ENCODE measurements at regions not wholly inside any gene's neighbourhood (a gene's known extent, or its start where the extent isn't known, plus 50 kb on each side); places are given as distances from the start of the nearest gene placed in this dataset.

DNA sequence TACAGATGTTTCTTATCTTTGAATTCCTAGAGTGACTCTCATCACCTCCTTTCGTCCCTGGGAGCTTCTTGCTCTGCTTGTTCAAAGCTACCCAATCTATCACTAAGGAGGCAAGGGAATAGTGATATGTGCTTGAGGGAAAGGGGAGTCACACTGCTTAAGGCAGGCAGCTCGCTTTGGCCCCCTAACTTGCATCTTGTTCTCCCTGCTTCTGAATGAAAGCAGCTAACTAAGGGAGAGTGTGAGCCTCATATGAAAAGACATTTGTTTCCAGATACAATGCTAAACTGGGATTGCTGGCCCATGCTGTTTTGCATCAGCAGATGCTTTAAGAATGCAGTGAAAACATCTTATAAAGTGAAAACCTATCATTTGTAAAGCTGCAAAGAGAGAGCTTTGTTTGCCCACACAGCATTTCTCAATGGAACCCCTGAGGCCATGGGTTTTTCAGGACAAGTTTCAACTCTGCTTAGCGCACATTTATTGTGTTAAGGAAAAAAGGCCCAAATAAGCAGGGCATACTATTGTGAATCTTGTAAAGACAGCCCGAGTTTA lies 367.9 kb upstream of the ADAMTSL1 start:
- no peak overlapping the region for H3K4me3 ChIP-seq (ENCODE audit: low read depth, low read length)
- DNase-seq (ENCODE audit: low read depth), result no peak
- TF ChIP-seq, protein P1, sequence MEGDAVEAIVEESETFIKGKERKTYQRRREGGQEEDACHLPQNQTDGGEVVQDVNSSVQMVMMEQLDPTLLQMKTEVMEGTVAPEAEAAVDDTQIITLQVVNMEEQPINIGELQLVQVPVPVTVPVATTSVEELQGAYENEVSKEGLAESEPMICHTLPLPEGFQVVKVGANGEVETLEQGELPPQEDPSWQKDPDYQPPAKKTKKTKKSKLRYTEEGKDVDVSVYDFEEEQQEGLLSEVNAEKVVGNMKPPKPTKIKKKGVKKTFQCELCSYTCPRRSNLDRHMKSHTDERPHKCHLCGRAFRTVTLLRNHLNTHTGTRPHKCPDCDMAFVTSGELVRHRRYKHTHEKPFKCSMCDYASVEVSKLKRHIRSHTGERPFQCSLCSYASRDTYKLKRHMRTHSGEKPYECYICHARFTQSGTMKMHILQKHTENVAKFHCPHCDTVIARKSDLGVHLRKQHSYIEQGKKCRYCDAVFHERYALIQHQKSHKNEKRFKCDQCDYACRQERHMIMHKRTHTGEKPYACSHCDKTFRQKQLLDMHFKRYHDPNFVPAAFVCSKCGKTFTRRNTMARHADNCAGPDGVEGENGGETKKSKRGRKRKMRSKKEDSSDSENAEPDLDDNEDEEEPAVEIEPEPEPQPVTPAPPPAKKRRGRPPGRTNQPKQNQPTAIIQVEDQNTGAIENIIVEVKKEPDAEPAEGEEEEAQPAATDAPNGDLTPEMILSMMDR (IDR thresholded peaks at IDR 0.05; ENCODE audit: insufficient read depth, low read depth, low read length, missing control alignments), result no peak

DNA sequence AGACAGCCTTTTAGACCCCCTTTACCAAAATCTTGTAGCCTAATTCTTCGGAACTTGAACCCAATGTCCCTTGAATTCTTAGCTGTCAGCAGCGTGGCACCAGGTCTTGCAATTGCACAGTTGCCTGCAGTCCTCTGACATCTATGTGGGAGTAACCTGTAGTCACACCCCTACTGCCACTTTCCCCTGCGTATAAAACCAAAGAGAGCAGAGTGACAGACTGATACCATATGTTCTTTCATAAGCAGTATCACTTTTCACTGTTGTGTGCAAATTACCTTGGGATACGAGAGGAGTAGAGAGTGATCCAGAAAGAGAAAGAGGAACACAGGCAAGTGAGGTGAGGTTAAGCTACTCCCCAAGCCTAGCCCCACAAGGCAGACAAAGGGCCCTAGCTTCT lies 364.3 kb upstream of the ADAMTSL1 start:
- no peak overlapping the region for H3K4me3 ChIP-seq (ENCODE audit: low read depth, low read length)
- TF ChIP-seq, protein P1 (IDR thresholded peaks at IDR 0.05; ENCODE audit: insufficient read depth, low read depth, low read length, missing control alignments), result no peak
- DNase-seq (ENCODE audit: low read depth), result no peak

DNA sequence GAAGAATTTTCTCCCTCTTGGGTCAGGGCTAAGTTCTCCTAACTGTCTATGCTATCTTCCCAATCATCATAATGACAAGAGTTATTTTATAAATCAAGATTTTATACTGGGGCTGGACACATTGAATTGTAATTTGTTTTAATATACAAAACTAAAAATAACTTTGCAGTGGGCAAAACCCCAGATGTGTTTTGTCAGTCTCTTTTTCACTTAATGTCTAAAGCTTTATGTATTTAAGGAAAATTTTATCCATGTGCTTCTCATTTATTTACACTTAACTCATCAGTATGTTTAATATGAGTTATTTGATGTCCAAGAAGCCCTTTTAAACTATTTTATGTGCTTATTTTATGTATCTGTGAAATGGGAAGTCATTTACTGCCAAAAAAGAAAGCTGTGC lies 362.8 kb upstream of the ADAMTSL1 start:
- no peak overlapping the region for H3K4me3 ChIP-seq (ENCODE audit: low read depth, low read length)
- DNase-seq (ENCODE audit: low read depth), result no peak
- TF ChIP-seq, protein P1 (IDR thresholded peaks at IDR 0.05; ENCODE audit: insufficient read depth, low read depth, low read length, missing control alignments), result no peak

DNA sequence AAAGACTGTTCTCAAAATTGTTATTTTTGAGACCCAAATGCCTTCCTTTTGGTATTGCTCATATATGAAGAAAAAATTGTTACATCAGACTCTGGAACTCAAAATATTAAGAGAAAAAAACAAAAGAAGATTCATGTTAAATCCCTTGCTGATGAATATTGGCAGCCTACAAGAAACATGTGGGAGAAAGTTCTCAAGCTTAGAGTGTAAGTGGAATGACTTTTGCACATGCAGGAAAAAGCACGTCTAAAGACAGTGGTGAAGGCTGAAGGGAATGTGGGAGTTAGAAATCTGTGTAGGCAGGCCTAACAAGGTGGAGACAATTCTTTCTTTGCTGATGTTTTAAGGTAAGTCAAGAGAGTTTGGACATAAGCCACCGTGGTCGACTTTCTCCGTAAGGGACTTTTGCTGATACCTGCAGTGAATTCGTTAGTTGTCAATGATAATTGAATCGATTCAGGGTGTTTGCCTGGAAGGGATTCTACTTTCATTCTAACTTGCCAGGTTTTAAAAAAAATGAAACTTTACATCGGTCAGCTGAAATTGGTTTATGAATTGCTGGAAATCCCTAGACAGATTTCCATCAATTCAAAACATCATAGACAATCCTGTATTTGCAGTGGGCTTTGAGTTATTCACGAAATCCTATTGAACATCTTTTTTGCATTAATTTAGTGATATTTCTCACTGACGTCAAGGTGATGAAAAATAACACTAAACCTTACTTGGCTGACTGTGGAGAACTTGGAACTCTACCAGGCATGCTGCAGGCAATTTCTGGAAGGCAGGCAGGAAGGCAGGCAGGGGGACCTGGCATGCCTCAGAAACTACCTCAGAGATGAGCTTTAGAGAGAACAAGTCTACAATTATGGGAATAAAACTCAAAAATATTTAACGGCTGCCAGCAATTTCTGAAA lies 359.1 kb upstream of the ADAMTSL1 start:
- no peak for DNase-seq (ENCODE audit: low read depth)
- TF ChIP-seq, protein P1 (IDR thresholded peaks at IDR 0.05; ENCODE audit: insufficient read depth, low read depth, low read length, missing control alignments), result no peak
- H3K4me3 ChIP-seq (ENCODE audit: low read depth, low read length), result no peak overlapping the region

DNA sequence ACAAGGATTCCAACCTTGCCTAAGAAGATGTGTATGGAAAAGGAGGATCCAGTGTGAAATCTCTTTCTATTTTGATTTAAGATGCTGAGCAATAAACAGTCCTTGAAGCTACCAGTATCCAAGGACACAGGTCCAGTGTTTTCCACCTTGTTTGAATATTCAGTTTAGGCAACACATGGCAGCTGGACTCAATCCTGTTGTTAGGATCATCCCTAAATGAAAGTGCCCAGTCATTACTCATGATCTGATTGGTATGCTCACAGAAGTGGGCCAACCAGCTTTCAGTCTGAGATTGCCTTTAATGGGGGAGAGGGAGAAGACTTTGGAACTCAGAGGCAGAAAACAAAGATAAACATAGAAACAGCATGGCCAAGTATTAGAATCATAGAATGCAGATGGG lies 355.7 kb upstream of the ADAMTSL1 start:
- TF ChIP-seq, protein P1 (IDR thresholded peaks at IDR 0.05; ENCODE audit: insufficient read depth, low read depth, low read length, missing control alignments), result no peak
- no peak overlapping the region for H3K4me3 ChIP-seq (ENCODE audit: low read depth, low read length)
- no peak for DNase-seq (ENCODE audit: low read depth)

DNA sequence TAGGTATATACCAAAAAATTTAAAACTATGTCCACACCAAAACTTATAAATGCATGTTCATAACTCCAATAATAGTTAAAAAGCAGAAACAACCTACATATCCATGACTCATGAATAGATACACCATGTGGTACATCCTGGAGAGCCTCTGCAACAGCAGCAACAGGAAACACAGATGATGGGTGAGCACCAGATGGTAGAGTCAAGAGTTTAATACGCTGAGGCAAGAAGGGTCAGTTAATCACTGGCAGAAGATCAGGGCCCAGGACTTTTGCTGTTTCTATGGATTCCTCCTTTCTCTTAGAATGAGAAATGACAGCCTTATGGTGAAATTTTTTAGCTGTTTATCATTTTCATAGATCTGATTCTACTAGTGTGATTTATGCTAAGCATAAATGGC lies 351.8 kb upstream of the ADAMTSL1 start:
- TF ChIP-seq, protein P1 (IDR thresholded peaks at IDR 0.05; ENCODE audit: insufficient read depth, low read depth, low read length, missing control alignments), result no peak
- H3K4me3 ChIP-seq (ENCODE audit: low read depth, low read length), result no peak overlapping the region
- DNase-seq (ENCODE audit: low read depth), result no peak
